ENCODE measurements at regions not wholly inside any gene's neighbourhood (a gene's known extent, or its start where the extent isn't known, plus 50 kb on each side); places are given as distances from the start of the nearest gene placed in this dataset.

DNA sequence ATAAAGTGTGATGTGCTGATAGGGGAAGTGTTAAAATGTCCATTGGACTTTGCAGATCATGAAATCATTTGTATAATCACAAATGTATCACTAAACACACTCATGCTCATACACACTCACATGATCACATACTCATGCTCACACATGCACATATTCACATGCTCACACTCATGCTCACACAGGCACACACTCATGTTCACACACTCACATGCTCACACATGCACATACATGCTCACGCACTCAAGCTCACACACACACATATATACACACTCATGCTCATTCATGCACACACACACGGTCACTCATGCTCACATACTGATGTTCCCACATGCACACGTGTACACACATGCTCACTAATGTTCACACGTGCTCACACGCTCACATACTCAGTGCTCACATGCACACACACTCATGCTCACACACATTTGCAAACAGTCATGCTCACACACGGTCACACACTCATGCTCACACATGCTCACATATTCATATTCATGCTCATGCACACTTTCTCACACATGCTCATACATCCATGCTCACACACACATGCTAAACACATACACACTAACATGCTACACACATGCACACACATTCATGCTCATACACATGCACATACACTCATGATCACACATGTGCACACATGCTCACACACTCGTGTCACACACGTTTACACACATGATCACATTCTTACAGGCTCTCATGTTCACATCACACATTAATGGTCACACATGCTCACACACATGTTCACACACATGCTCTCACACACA, 116.7 kb upstream of the GJB6 start:
- ATAC-seq (no peak), DNase-seq (no peak)
- H3K27ac ChIP-seq = no peak overlapping the region
- 81 to 96% (median 94%) methylated on average over 8 of the region's 8 CpGs for WGBS, 4 donors
- TF ChIP-seq, protein P1, sequence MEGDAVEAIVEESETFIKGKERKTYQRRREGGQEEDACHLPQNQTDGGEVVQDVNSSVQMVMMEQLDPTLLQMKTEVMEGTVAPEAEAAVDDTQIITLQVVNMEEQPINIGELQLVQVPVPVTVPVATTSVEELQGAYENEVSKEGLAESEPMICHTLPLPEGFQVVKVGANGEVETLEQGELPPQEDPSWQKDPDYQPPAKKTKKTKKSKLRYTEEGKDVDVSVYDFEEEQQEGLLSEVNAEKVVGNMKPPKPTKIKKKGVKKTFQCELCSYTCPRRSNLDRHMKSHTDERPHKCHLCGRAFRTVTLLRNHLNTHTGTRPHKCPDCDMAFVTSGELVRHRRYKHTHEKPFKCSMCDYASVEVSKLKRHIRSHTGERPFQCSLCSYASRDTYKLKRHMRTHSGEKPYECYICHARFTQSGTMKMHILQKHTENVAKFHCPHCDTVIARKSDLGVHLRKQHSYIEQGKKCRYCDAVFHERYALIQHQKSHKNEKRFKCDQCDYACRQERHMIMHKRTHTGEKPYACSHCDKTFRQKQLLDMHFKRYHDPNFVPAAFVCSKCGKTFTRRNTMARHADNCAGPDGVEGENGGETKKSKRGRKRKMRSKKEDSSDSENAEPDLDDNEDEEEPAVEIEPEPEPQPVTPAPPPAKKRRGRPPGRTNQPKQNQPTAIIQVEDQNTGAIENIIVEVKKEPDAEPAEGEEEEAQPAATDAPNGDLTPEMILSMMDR (IDR thresholded peaks at IDR 0.05) = no peak
- no peak for TF ChIP-seq POLR2A (IDR thresholded peaks at IDR 0.05)
- no peaks in the 10 kb centered on the region for H3K27me3 ChIP-seq
- no peaks in the 10 kb centered on the region for H3K9me3 ChIP-seq
- no peaks in the 10 kb centered on the region for H3K4me1 ChIP-seq
- no peaks in the 10 kb centered on the region for H3K36me3 ChIP-seq
- intact Hi-C loops (cut with DNase I) = no loop called here
- H3K4me3 ChIP-seq = no peak overlapping the region

DNA sequence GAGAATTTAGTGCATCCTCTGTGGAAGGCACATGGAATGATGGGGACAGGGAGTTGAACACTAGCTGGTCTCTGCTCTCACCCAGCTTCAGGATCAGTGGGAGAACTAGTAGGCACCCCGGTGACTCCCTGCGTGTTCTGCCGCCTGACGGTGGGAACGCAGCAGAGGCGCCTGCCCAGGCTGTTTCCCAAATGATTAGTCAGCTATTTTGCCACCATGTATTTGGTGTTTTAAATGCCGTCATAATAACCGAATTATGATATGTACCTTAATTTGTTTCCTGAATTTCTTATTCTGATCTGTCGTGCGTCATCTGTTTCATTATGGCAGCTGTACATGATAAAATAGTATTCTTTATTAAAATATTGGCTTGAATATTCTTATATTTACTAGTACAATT, 115.9 kb upstream of the GJB6 start:
- 92 to 95% (median 94%) methylated on average over 10 of the region's 10 CpGs for WGBS, 4 donors
- Histone ChIP-seq H3K27me3 (peaks cover 0 to 5% (median 0%) of the 10 kb centered on the region in 9 donors), H3K4me1 (no peaks in the 10 kb centered on the region), H3K9me3 (no peaks in the 10 kb centered on the region), H3K27ac (no peak overlapping the region), H3K4me3 (no peak overlapping the region), H3K36me3 (no peaks in the 10 kb centered on the region)
- TF ChIP-seq, protein P1 (IDR thresholded peaks at IDR 0.05) = no peak
- TF ChIP-seq POLR2A (IDR thresholded peaks at IDR 0.05) = no peak
- intact Hi-C loops (cut with DNase I) = no loop called here
- ATAC-seq = no peak
- DNase-seq = no peak

DNA sequence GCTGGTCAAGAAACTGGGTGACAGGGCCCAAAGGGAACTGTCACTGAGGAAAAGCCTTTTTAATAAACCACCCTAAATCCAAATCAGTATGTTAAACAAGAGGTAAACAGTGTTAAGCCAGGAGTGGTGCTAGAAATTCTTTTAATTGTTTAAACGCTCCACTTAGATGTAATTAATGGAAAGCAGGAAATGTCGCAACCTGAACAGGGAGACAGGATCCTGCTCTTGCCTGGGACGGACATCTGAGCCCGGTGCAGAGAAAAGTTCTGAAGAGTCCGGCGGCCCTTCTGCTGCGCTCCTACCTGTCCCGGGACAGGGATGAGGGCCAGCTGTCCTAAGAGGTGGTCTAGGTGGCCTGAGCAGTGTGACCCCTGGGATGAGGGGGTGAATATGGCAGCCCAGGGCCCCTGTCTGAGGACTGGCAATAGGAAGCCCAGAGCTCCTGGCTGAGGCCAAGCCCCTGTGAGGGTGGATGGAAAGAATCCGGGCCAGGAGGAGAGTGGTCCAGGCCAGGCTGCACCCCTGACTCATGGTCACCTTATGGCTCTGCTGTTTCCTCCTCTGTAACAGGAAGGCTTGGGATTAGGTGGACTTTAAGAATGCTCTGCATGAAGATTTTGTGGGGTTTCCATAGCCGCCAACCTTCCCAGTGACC, 112.8 kb upstream of the GJB6 start:
- Histone ChIP-seq H3K27ac (no peak overlapping the region), H3K4me3 (no peak overlapping the region), H3K4me1 (peaks cover 0 to 6% (median 0%) of the 10 kb centered on the region in 12 donors), H3K9me3 (no peaks in the 10 kb centered on the region), H3K36me3 (no peaks in the 10 kb centered on the region), H3K27me3 (peaks cover 0 to 8% (median 0%) of the 10 kb centered on the region in 9 donors)
- no peak for ATAC-seq
- WGBS, 4 donors = 71 to 84% (median 77%) methylated on average over 10 of the region's 10 CpGs
- intact Hi-C loops (cut with DNase I) = no loop called here
- TF ChIP-seq POLR2A (IDR thresholded peaks at IDR 0.05) = no peak
- TF ChIP-seq, protein P1 (IDR thresholded peaks at IDR 0.05) = no peak
- peak in 1 of 5 donors; percentile 42 for DNase-seq

DNA sequence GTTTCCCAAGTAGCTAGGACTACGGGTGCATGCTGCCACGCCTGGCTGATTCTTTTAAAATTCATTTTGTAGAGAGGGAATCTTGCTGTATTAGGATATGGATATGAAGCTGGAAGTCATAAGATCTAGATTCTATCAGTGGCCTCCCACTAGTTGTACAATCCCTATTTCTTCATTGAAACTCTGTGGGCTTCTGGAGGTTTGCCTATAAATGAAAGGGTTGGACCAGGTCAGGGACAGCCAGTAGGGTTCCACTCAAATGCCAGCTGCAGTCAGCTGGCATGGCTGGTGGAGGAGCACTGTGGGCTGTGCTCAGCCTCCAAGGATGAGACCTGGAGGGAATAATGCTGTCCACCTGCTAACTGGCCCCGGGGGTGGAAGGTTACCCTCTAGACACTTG, 110.2 kb upstream of the GJB6 start:
- ATAC-seq (no peak), DNase-seq (no peak)
- H3K27ac ChIP-seq = no peak overlapping the region
- WGBS, 4 donors = 88 to 94% (median 94%) methylated on average over 3 of the region's 3 CpGs
- H3K36me3 ChIP-seq = no peaks in the 10 kb centered on the region
- intact Hi-C loops (cut with DNase I) = no loop called here
- H3K27me3 ChIP-seq = peaks cover 0 to 8% (median 0%) of the 10 kb centered on the region in 9 donors
- TF ChIP-seq, protein P1 (IDR thresholded peaks at IDR 0.05) = no peak
- TF ChIP-seq POLR2A (IDR thresholded peaks at IDR 0.05) = no peak
- no peak overlapping the region for H3K4me3 ChIP-seq
- H3K4me1 ChIP-seq = peaks cover 0 to 12% (median 0%) of the 10 kb centered on the region in 12 donors
- H3K9me3 ChIP-seq = no peaks in the 10 kb centered on the region
